GM21737 (cell line): ENCODE measurements at regions not wholly inside any gene's neighbourhood (a gene's known extent, or its start where the extent isn't known, plus 50 kb on each side); places are given as distances from the start of the nearest gene placed in this dataset.
"Not testable (repeated sequence)": the region's sequence is repeated elsewhere in the genome, so short reads cannot be mapped to it uniquely, and the experiment has no call there.

Experiments used
- ATAC-seq: cut with Tn5 transposase; IDR thresholded peaks from one replicate; pipeline ENCODE4 v1.9.1; 2021; ENCODE audit warnings: mild to moderate bottlenecking, moderate library complexity; ENCODE audit not compliant: unreplicated experiment

GRCh38 chr9:30504502-30504905, 1879.9 kb upstream of the ACO1 start:
- ATAC-seq = no peak

GRCh38 chr9:30505311-30505710, 1879.1 kb upstream of the ACO1 start:
- ATAC-seq = no peak

DNA sequence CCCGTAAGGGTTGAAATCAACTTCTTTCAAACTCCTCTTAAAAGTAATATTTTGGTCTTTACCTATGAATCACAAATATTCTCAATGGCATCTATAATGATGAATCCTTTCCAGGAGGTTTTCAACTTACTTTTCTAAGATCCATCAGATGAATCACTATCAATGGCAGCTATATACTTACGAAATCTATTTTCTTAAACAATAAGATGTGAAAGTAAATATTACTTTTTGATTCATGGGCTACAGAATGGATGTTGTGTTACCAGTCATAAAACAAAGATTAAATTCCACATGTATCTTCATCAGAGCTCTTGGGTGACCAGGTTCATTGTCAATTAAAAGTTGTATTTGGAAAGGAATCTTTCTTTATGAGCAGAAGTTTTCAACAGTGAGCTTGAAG, 1877.7 kb upstream of the ACO1 start:
- no peak for ATAC-seq

GRCh38 chr9:30507166-30507565, 1877.3 kb upstream of the ACO1 start:
- no peak for ATAC-seq

- ATAC-seq = no peak
Measured at GRCh38 chr9:30511666-30512065, 1872.8 kb upstream of the ACO1 start.

DNA sequence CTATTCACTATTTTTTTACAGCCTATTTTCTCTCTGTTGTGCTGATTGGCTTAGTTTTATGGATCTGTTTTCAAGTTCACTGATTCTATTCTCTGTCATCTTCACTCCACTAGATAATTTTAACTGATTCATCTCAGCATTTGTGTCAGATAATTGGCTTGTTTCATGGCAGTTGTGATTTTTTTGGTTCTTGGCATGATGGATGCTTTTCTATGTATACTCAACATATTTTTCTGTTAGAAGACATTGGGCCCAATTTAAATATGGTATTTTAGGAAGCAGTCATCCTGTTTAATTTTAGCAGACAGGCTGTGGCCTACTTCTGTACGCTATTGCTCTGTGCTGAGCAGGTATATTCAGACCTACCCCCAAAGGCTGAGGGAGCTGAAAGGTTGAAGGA, 1865.3 kb upstream of the ACO1 start:
- ATAC-seq = no peak

- ATAC-seq = no peak
Measured at GRCh38 chr9:30519756-30520155, 1864.7 kb upstream of the ACO1 start.

DNA sequence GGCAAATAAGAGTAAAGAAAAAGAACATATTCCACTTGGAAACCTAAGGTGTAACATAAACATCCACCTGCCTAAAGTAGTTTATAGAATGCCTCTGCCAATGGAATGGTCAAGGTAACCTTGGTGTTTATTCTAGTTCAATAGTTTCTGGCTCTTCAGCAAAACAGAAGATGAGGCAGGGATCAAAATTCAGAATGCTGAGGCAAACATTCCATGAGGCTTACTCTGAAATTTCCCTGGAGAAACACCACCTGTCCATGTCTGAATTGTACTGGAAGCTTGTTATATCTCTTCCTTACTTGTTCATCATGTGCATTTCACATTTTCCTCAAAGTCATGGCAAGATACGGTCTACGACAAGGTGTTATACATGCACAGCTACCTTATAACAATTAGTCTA, 1862.4 kb upstream of the ACO1 start:
- ATAC-seq = no peak

- no peak for ATAC-seq
Measured at GRCh38 chr9:30522486-30522885, 1862.0 kb upstream of the ACO1 start.

- ATAC-seq = no peak
Measured at GRCh38 chr9:30524311-30524710, 1860.1 kb upstream of the ACO1 start.

DNA sequence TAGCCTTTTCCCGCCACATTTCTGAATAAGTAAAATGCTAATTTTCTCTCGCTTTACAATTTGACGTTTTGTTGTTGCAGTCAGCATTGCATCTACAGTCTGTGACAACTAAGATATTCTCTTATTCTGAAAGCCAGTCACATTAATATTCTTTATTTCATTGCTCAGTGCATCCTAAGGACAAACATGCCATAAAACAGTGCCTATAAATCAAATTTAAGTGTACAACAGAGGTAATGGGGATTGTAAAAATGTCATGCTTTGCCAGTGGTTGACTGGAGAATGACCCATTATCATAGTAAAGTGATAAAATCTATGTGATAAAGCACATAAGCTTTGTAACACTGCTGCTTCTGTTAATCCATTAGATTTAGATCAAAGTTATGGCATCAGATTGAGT, 1850.0 kb upstream of the ACO1 start:
- ATAC-seq = no peak

GRCh38 chr9:30534896-30535295, 1849.5 kb upstream of the ACO1 start:
- no peak for ATAC-seq

DNA sequence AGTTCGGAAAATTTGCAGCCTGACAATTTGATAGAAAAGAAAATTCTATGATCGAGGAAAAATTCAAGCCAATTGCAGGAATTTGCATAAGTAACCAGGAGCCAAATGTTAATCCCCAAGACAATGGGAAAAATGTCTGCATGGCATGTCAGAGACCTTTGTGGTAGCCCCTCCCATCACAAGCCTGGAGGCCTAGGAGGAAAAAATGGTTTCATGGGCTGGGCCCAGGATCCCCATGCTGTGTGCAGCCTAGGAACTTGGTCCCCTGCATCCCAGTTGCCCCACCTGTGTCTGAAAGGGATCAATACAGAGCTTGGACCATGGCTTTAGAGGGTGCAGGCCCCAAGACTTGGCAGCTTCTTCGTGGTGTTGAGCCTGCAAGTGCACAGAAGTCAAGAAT, 1847.9 kb upstream of the ACO1 start:
- ATAC-seq = no peak

DNA sequence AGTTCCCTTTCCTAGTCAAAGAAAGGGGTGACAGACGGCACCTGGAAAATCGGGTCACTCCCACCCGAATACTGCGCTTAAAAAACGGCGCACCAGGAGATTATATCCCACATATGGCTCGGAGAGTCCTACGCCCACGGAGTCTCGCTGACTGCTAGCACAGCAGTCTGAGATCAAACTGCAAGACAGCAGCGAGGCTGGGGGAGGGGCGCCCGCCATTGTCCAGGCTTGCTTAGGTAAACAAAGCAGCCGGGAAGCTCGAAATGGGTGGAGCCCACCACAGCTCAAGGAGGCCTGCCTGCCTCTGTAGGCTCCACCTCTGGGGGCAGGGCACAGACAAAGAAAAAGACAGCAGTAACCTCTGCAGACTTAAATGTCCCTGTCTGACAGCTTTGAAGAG, 1844.7 kb upstream of the ACO1 start:
- ATAC-seq = not testable (repeated sequence)

DNA sequence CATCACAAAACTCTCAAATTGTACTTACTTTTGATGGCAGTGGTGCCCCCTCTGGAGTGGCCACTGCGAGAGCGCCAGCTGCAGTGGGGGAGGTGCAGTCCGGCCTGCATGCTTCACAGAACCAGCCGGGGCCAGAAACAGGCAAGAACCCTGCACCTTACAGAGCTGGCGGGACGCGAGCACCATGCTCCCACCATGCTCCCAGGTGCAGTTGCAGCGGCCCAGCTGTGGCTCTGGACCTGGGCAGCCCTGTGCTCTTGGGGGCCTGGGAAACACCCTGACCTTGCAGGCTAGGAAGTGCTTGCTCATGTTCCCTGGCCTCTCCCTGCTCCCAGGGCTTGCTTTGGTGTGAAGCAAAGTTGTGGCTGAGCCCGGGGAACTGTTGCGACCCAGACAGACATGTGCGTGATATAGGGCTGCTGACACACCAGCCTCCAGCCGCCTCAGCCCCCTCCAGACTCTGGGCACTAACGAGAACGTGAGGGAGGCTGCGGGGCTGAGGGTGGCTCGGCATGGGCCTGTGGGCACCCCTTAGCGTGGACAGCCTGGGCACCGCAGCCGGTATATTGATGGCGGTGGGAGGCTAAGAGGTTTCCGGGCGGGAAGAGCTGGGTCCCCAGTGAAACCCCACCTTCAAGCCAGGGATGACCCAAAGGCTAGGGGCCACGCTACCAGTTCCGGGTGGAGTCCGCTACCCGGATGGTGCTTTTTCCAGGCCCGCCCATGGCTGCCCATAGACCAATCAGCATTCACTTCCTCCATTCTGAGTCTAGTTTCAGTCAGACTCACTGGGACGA, 1809.9 kb upstream of the ACO1 start:
- ATAC-seq = no peak

DNA sequence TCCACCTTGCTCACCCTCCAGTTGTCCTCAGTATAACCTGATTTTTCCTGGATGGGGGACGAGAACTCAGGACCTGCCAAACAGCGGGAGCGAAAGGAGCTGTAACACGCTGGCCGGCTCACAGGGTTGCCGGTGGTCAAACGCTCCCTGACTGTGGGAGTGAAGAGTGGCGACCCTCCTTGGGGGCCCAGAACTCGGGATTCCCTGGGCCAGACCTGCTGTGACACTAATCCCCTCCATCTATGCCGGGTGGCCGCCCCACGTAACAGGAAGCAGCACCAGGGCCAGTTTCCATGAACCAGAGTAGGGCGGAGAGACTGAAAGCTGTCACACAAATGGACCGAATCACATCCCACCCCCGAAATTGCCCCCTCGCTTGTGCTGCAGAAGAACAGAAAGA, 1809.2 kb upstream of the ACO1 start:
- no peak for ATAC-seq

DNA sequence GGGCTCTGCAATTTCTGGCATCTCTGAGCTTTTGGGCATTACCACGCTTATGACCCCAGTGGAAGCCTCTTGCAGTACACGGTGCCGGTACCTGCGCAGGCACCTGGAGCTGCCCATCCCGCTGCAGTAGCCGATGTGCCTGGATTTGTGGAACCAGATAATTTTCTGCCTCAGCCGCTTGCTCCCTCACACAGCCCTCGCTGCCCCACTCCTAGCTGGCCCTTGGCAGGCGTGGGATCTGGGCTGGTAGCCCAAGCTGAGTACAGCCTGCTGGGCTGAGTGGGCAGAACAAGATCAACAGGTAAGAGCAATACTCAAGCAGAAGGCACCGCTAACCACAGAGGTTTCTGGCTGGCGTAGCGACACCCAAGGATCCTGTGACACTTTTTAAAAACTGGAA, 1808.8 kb upstream of the ACO1 start:
- ATAC-seq = no peak

DNA sequence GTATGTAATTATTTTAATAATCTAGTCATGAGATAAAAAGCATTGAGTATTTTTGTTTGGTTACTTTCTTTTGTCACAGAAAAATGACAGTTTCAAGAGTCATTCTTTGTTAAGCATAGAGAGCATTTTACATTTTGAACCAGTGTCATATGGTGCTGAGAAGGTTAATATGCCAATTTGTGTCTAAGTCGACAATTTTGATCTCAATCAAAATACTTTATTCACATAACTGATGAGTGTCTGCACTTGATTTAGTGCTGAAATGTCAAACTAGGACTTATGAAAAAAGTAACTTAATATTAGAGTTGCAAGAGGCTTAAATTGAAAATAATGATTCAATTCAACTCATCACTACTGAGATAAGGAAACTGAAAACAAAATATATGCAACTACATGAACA, 1804.6 kb upstream of the ACO1 start:
- no peak for ATAC-seq

GRCh38 chr9:30582240-30582639, 1802.2 kb upstream of the ACO1 start:
- ATAC-seq = no peak

DNA sequence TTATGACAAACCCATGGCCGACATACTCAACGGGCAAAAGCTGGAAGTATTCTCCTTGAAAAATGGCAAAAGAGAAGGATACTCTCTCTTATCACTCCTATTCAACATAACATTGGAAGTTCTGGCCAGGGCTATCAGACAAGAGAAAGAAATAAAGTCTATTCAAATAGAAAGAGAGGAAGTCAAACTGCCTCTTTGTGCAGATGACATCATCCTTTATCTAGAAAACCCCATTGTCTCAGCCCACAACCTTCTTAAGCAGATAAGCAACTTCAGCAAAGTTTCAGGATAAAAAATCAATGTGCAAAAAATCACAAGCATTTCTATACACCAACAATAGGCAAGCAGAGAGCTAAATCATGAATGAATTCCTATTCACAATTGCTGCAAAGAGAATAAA, 1799.9 kb upstream of the ACO1 start:
- ATAC-seq = no peak

DNA sequence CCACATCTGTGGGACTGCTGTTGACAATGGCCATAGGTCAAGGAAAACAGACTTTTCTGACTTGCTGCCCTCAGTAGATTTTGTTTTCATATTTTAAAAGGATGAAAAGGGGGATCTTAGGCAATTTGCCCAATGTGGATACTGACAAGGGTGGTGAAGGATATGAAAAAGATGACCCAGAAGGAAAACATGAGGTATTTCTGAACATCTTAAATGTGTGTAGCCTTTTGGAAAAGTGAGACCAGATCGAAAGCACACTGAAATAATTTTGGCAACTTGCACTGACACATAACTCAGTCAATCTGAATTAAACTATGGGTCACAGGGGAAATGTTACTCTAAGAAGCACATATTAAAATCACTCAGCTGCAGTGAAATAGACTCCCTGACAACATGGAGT, 1793.0 kb upstream of the ACO1 start:
- no peak for ATAC-seq

DNA sequence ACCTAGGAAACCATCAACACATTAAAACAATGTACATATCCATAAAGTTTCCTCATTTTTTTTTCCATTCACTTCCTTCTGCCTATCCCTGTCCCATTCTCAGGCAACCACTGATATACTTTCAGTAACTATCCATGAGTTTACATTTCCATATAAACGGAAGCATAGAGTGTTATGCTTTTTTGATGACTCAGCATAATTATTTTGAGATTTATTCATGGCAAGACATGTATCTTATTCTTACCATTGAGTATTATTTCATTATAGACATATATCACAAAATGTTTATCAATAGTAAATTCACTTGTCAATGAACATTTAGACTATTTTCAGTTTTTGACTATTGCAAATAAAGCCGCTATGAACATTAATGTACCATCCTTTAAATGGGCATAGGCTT, 1786.8 kb upstream of the ACO1 start:
- no peak for ATAC-seq

GRCh38 chr9:30605936-30606335, 1778.5 kb upstream of the ACO1 start:
- no peak for ATAC-seq
